ENCODE measurements at regions not wholly inside any gene's neighbourhood (a gene's known extent, or its start where the extent isn't known, plus 50 kb on each side); places are given as distances from the start of the nearest gene placed in this dataset.
"Not testable (repeated sequence)": the region's sequence is repeated elsewhere in the genome, so short reads cannot be mapped to it uniquely, and the experiment has no call there.

- POLR2A ChIA-PET; H3K4me1 ChIP-seq (ENCODE audit: control insufficient read depth, insufficient read depth, low read length); H3K27ac ChIP-seq (ENCODE audit: extremely low read depth, low read depth, low read length); H3K9me3 ChIP-seq (ENCODE audit: control insufficient read depth, insufficient read depth, low read depth, low read length); H3K36me3 ChIP-seq (ENCODE audit: control insufficient read depth in 2 of 2, insufficient read depth in 1 of 2, low read length in 2 of 2); H3K4me3 ChIP-seq (ENCODE audit: low read depth, low read length); CTCF ChIA-PET: not testable (repeated sequence)
- TF ChIP-seq ZNF654 (tag by site-specific recombination; IDR thresholded peaks at IDR 0.05; ENCODE audit: low read depth) = peak; percentile 29
Observed at GRCh38 chr15:36052641-36053040, 506.7 kb upstream of the DPH6 start.

- Histone ChIP-seq H3K27ac (ENCODE audit: extremely low read depth, low read depth, low read length) (no peak overlapping the region), H3K9me3 (ENCODE audit: control insufficient read depth, insufficient read depth, low read depth, low read length) (no peaks in the 10 kb centered on the region), H3K4me3 (ENCODE audit: low read depth, low read length) (no peak overlapping the region), H3K36me3 (ENCODE audit: control insufficient read depth in 2 of 2, insufficient read depth in 1 of 2, low read length in 2 of 2) (no peaks in the 10 kb centered on the region), H3K4me1 (ENCODE audit: control insufficient read depth, insufficient read depth, low read length) (no peaks in the 10 kb centered on the region)
- ChIA-PET POLR2A (no interaction called here), CTCF (interaction anchor here (0.7 kb wide), 1 partner anchor 70 kb away, joined by 3 read pairs; no protein-coding TSS in a partner anchor)
- TF ChIP-seq ZNF169 (tag by site-specific recombination; IDR thresholded peaks at IDR 0.05) (no peak), TRIM28 (IDR thresholded peaks at IDR 0.05; ENCODE audit: borderline replicate concordance, low read length) (no peak), FEZF1 (tag by site-specific recombination; IDR thresholded peaks at IDR 0.05) (no peak), ZNF629 (tag by site-specific recombination; IDR thresholded peaks at IDR 0.05) (no peak), ZNF704 (tag by site-specific recombination; IDR thresholded peaks at IDR 0.05) (no peak), GLI4 (tag by site-specific recombination; IDR thresholded peaks at IDR 0.05) (no peak), ZNF175 (tag by site-specific recombination; IDR thresholded peaks at IDR 0.05) (no peak), ZNF324 (tag by site-specific recombination; IDR thresholded peaks at IDR 0.05) (no peak), ZNF600 (tag by site-specific recombination; IDR thresholded peaks at IDR 0.05) (no peak), ZNF48 (tag by site-specific recombination; IDR thresholded peaks at IDR 0.05) (no peak), PRDM6 (tag by site-specific recombination; IDR thresholded peaks at IDR 0.05) (no peak), BCL11A (tag by site-specific recombination; IDR thresholded peaks at IDR 0.05; ENCODE audit: low read depth) (no peak), ZNF692 (tag by site-specific recombination; IDR thresholded peaks at IDR 0.05) (no peak), ZNF23 (tag by site-specific recombination; IDR thresholded peaks at IDR 0.05; ENCODE audit: borderline replicate concordance) (no peak), GLIS1 (tag by site-specific recombination; IDR thresholded peaks at IDR 0.05) (no peak), ZSCAN23 (tag by site-specific recombination; IDR thresholded peaks at IDR 0.05) (no peak), BCL6B (tag by site-specific recombination; IDR thresholded peaks at IDR 0.05) (no peak), SP3 (tag by site-specific recombination; IDR thresholded peaks at IDR 0.05) (no peak), ZNF521 (tag by site-specific recombination; IDR thresholded peaks at IDR 0.05) (no peak), ZNF488 (tag by site-specific recombination; IDR thresholded peaks at IDR 0.05) (no peak)
Observed at GRCh38 chr15:36053746-36054145, 507.8 kb upstream of the DPH6 start.

Data from HEK293 (cell line).